H1 (cell line): ENCODE measurements at regions not wholly inside any gene's neighbourhood (a gene's known extent, or its start where the extent isn't known, plus 50 kb on each side); places are given as distances from the start of the nearest gene placed in this dataset.

ENCODE experiments used
- CTCF ChIA-PET: fragments of 300-600 bp; sonication (Branson Sonifier 250); formaldehyde crosslinking; loops from one replicate; lab custom pipeline; 2021; ENCODE audit not compliant: partially characterized antibody; lab: Charles Lee
- POLR2A ChIA-PET: fragments of 300-600 bp; sonication (Branson Sonifier 250); formaldehyde crosslinking; loops from one replicate; lab custom pipeline; 2021; ENCODE audit warnings: inconsistent platforms; ENCODE audit not compliant: partially characterized antibody; lab: Charles Lee
- DNase-seq, 2 experiments: peaks; one replicate each; pipeline versions ENCODE4 v3.0.0 to v3.0.0-alpha.2; 2010 to 2022; ENCODE audit warnings: low spot score in 2 of 2, low read depth in 1 of 2, mixed read lengths in 1 of 2
- FAIRE-seq: peaks from 2 replicates; lab custom pipeline; 2011; peaks lifted over from hg19 to GRCh38; lab: Jason Lieb, UNC
- H2AFZ ChIP-seq: 2 replicates; pipeline ENCODE4 v1.8.1; 2012; ENCODE audit warnings: low read length, inconsistent platforms
- H2AK5ac ChIP-seq: 2 replicates; pipeline ENCODE4 v1.6.1; 2013; ENCODE audit warnings: low read depth, low read length
- H2BK120ac ChIP-seq: replicated peaks from 2 replicates; pipeline ENCODE3; 2013; ENCODE audit warnings: low read depth, low read length, inconsistent platforms
- H2BK12ac ChIP-seq: 2 replicates; pipeline ENCODE4 v1.6.1; 2013; ENCODE audit warnings: low read depth, low read length
- H2BK15ac ChIP-seq: 2 replicates; pipeline ENCODE4 v1.6.1; 2013; ENCODE audit warnings: low read length
- H2BK20ac ChIP-seq: 2 replicates; pipeline ENCODE4 v1.6.1; 2013; ENCODE audit warnings: low read length
- H2BK5ac ChIP-seq: 2 replicates; pipeline ENCODE4 v1.6.1; 2013; ENCODE audit warnings: low read depth, low read length
- H3K14ac ChIP-seq: 2 replicates; pipeline ENCODE4 v1.6.1; 2013; ENCODE audit warnings: inconsistent platforms; ENCODE audit not compliant: insufficient read length
- H3K18ac ChIP-seq: 2 replicates; pipeline ENCODE4 v1.6.1; 2013; ENCODE audit warnings: low read length; ENCODE audit errors: extremely low read depth
- H3K23ac ChIP-seq: 2 replicates; pipeline ENCODE4 v1.6.1; 2013; ENCODE audit warnings: inconsistent platforms; ENCODE audit not compliant: insufficient read length
- H3K23me2 ChIP-seq: 2 replicates; pipeline ENCODE4 v1.6.1; 2013; ENCODE audit warnings: low read depth, low read length
- H3K27ac ChIP-seq: 2 replicates; pipeline ENCODE4 v1.6.1; 2011; ENCODE audit warnings: low read depth, low read length, inconsistent platforms
- H3K27me3 ChIP-seq, 4 experiments: replicated peaks in 1 of 4; 1 replicate in 1 of 4; 2 replicates in 3 of 4; pipeline versions ENCODE4 v1.6.1 to v1.8.1; 2011 to 2013; ENCODE audit warnings: low read length in 3 of 4, mild to moderate bottlenecking in 3 of 4, inconsistent platforms in 2 of 4, mixed read lengths in 2 of 4, moderate library complexity in 1 of 4; ENCODE audit not compliant: control insufficient read depth in 3 of 4, insufficient read depth in 3 of 4; ENCODE audit errors: extremely low read depth in 1 of 4
- H3K36me3 ChIP-seq, 4 experiments: 2 replicates each; pipeline versions ENCODE4 v1.6.1 to v1.8.1; 2011 to 2013; ENCODE audit warnings: mild to moderate bottlenecking in 4 of 4, low read length in 3 of 4, moderate library complexity in 2 of 4, control low read depth in 1 of 4, inconsistent platforms in 1 of 4; ENCODE audit not compliant: insufficient read depth in 4 of 4, control insufficient read depth in 2 of 4
- H3K4ac ChIP-seq: replicated peaks from 2 replicates; pipeline ENCODE3; 2013; ENCODE audit warnings: low read length, low read depth, mixed read lengths, inconsistent platforms; ENCODE audit not compliant: insufficient read length
- H3K4me1 ChIP-seq, 4 experiments: replicated peaks in 1 of 4; 1 replicate in 1 of 4; 2 replicates in 3 of 4; pipeline versions ENCODE4 v1.6.1 to v1.8.1; 2011 to 2013; ENCODE audit warnings: low read length in 3 of 4, inconsistent platforms in 2 of 4, mixed read lengths in 1 of 4; ENCODE audit not compliant: insufficient read depth in 4 of 4, control insufficient read depth in 3 of 4
- H3K4me2 ChIP-seq, 2 experiments: 2 replicates each; pipeline versions ENCODE4 v1.6.1 to v1.8.1; 2011 to 2013; ENCODE audit warnings: low read depth in 2 of 2, low read length in 2 of 2, control low read depth in 1 of 2, inconsistent platforms in 1 of 2, mild to moderate bottlenecking in 1 of 2; ENCODE audit not compliant: insufficient read depth in 1 of 2
- H3K4me3 ChIP-seq, 4 experiments: fragments of 200-600, 300-600 bp in 1 of 4; sonication (generic), shearing (Covaris generic), sonication (Bioruptor Twin) in 1 of 4; 2 replicates each; pipeline versions ENCODE4 v1.5.1 to v1.8.1; 2011 to 2016; ENCODE audit warnings: low read length in 4 of 4, low read depth in 3 of 4, control low read depth in 2 of 4, inconsistent platforms in 2 of 4, mild to moderate bottlenecking in 2 of 4, mixed read lengths in 1 of 4, moderate library complexity in 1 of 4; ENCODE audit not compliant: insufficient read depth in 2 of 4; ENCODE audit errors: extremely low read depth in 1 of 4
- H3K56ac ChIP-seq: replicated peaks from 2 replicates; pipeline ENCODE3; 2013; ENCODE audit warnings: low read depth, mild to moderate bottlenecking, mixed read lengths, low read length, inconsistent platforms; ENCODE audit not compliant: insufficient read length
- H3K79me1 ChIP-seq: 2 replicates; pipeline ENCODE4 v1.6.1; 2013; ENCODE audit warnings: low read depth, low read length, control low read depth
- H3K79me2 ChIP-seq, 2 experiments: 2 replicates each; pipeline versions ENCODE4 v1.6.1 to v1.8.1; 2012 to 2013; ENCODE audit warnings: low read length in 2 of 2, mild to moderate bottlenecking in 2 of 2, inconsistent platforms in 1 of 2; ENCODE audit not compliant: insufficient read depth in 2 of 2, control insufficient read depth in 1 of 2
- H3K9ac ChIP-seq, 4 experiments: replicated peaks in 1 of 4; 1 replicate in 1 of 4; 2 replicates in 3 of 4; pipeline versions ENCODE4 v1.6.1 to v1.8.1; 2011 to 2013; ENCODE audit warnings: low read depth in 3 of 4, low read length in 3 of 4, control low read depth in 2 of 4, mild to moderate bottlenecking in 2 of 4, moderate library complexity in 2 of 4, inconsistent platforms in 1 of 4; ENCODE audit errors: extremely low read depth in 1 of 4
- H3K9me3 ChIP-seq, 2 experiments: 2 replicates each; pipeline versions ENCODE4 v1.6.1 to v1.8.1; 2012 to 2013; ENCODE audit warnings: mild to moderate bottlenecking in 2 of 2, moderate library complexity in 2 of 2, control low read depth in 1 of 2, inconsistent platforms in 1 of 2, low read depth in 1 of 2, low read length in 1 of 2, mixed read lengths in 1 of 2; ENCODE audit not compliant: insufficient read depth in 2 of 2
- H4K20me1 ChIP-seq, 2 experiments: replicated peaks in 1 of 2; 2 replicates each; pipeline versions ENCODE3 to v1.8.1; 2011 to 2013; ENCODE audit warnings: inconsistent platforms in 2 of 2, low read length in 2 of 2, mild to moderate bottlenecking in 1 of 2; ENCODE audit not compliant: insufficient read depth in 2 of 2, control insufficient read depth in 1 of 2
- H4K5ac ChIP-seq: 2 replicates; pipeline ENCODE4 v1.6.1; 2013; ENCODE audit warnings: low read length, low read depth, mixed read lengths, inconsistent platforms; ENCODE audit not compliant: insufficient read length
- H4K8ac ChIP-seq: 2 replicates; pipeline ENCODE4 v1.8.0; 2013; ENCODE audit warnings: mild to moderate bottlenecking, moderate library complexity, low read length, inconsistent platforms; ENCODE audit not compliant: insufficient read depth; ENCODE audit errors: extremely low read depth
- H4K91ac ChIP-seq: replicated peaks from 2 replicates; pipeline ENCODE3; 2013; ENCODE audit warnings: low read length, mixed read lengths, inconsistent platforms; ENCODE audit not compliant: insufficient read length
- BCL11A ChIP-seq, 2 experiments: IDR thresholded peaks; one replicate each; pipeline ENCODE4 v1.6.1; 2011; ENCODE audit warnings: low read depth in 2 of 2, low read length in 2 of 2, mild to moderate bottlenecking in 2 of 2
- BRCA1 ChIP-seq: IDR thresholded peaks from 2 replicates; pipeline ENCODE4 v1.6.1; 2012; ENCODE audit warnings: low read depth, low read length, improper control_type of control experiment
- PHF8 ChIP-seq: fragments of 200-600 bp; sonication (generic); conservative IDR thresholded peaks from 2 replicates; pipeline ENCODE4 v1.7.1; 2012; ENCODE audit warnings: low read depth, mild to moderate bottlenecking, inconsistent platforms, low read length, moderate library complexity
- WGBS, 2 experiments: shearing (Covaris generic) in 1 of 2; methylation state at CpG; one replicate each; pipeline versions ENCODE4 v1.1.6 to v1.1.7; 2013 to 2015; ENCODE audit warnings: low lambda C conversion rate in 2 of 2, mixed read lengths in 2 of 2, inconsistent platforms in 1 of 2, low coverage in 1 of 2, missing lambda C conversion rate in 1 of 2; ENCODE audit not compliant: insufficient replicate concordance in 2 of 2, insufficient coverage in 1 of 2, insufficient read length in 1 of 2; ENCODE audit errors: extremely low coverage in 1 of 2, missing lambda C conversion rate in 1 of 2; 5-methylcytosine and 5-hydroxymethylcytosine counted together

DNA sequence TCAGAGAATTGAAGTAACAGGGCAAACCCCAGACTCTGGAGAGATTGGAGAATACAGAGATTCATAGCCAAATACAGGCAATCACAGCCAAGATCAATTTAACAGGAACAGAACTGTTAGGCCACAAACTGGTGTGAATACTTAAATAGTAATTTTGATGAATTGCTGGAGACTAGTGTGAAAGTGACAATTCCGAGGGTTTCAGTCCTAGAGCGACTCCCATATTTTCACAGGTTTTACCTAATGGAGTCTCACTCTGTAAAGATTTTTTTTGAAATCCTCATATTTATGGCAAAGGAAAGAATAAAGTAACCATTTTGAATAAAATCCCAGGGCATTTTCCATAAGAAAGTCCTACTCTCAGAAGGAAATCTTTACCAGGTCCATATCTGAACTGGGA, 135.5 kb downstream of the MMUT start:
- H2BK12ac ChIP-seq = no peak overlapping the region
- H3K23ac ChIP-seq = no peak overlapping the region
- no peaks in the 10 kb centered on the region for H3K9me3 ChIP-seq
- no peak for DNase-seq
- no peak overlapping the region for H3K18ac ChIP-seq
- H4K8ac ChIP-seq = no peak overlapping the region
- H4K91ac ChIP-seq = no peak overlapping the region
- H3K27ac ChIP-seq = no peak overlapping the region
- no peaks in the 10 kb centered on the region for H3K27me3 ChIP-seq
- H2BK120ac ChIP-seq = no peak overlapping the region
- 93% methylated on average over 2 of the region's 2 CpGs; no CpG with 5 or more reads in 1 of the 2 experiments for WGBS, 2 experiments
- H3K4me2 ChIP-seq = no peak overlapping the region
- H4K5ac ChIP-seq = no peak overlapping the region
- no peaks in the 10 kb centered on the region; a peak in 1 of 8 replicates for H3K36me3 ChIP-seq
- peaks cover 0 to under 1% (median 0%) of the 10 kb centered on the region in 4 experiments; a peak in 1 of 7 replicates for H3K4me1 ChIP-seq
- H3K14ac ChIP-seq = no peak overlapping the region
- no peak overlapping the region for H2BK5ac ChIP-seq
- H2BK15ac ChIP-seq = no peak overlapping the region
- no peak overlapping the region for H3K4me3 ChIP-seq
- H2AFZ ChIP-seq = 0 out of 2 replicates have a peak overlapping the region, but pooled peaks have one; percentile 48
- H3K79me2 ChIP-seq = no peaks in the 10 kb centered on the region
- ChIA-PET CTCF (interaction anchor here (1.1 kb wide), 1 partner anchor 83 kb away, joined by 3 read pairs; no protein-coding TSS in a partner anchor), POLR2A (no interaction called here)
- FAIRE-seq = no peak
- no peak overlapping the region for H2AK5ac ChIP-seq
- H3K56ac ChIP-seq = no peak overlapping the region
- no peaks in the 10 kb centered on the region for H4K20me1 ChIP-seq
- H3K79me1 ChIP-seq = no peaks in the 10 kb centered on the region
- H2BK20ac ChIP-seq = no peak overlapping the region
- TF ChIP-seq BCL11A (IDR thresholded peaks at IDR 0.05; ENCODE audit: low read depth in 2 of 2, low read length in 2 of 2) = no peak
- TF ChIP-seq PHF8 = no peak
- no peak for TF ChIP-seq BRCA1
- no peak overlapping the region for H3K4ac ChIP-seq
- no peak overlapping the region for H3K9ac ChIP-seq
- H3K23me2 ChIP-seq = no peaks in the 10 kb centered on the region
